H4 (cell line): ENCODE measurements at regions not wholly inside any gene's neighbourhood (a gene's known extent, or its start where the extent isn't known, plus 50 kb on each side); places are given as distances from the start of the nearest gene placed in this dataset.
A peak's percentile ranks its signal among the peaks of the same experiment; 100 is the strongest.

Experiments
- DNase-seq: peaks from one replicate; pipeline ENCODE4 v3.0.0-alpha.2; 2015; ENCODE audit warnings: low spot score

- no peak for DNase-seq
These were observed 73.4 kb upstream of the BOD1 start for GRCh38 chr5:173689737-173690360.

- DNase-seq = no peak
These were observed 75.5 kb upstream of the BOD1 start for GRCh38 chr5:173691931-173692330.

GRCh38 chr5:173693670-173694069, 77.2 kb upstream of the BOD1 start:
- no peak for DNase-seq

- no peak for DNase-seq
These were observed 79.8 kb upstream of the BOD1 start for GRCh38 chr5:173696216-173696615.

GRCh38 chr5:173697931-173698579, 81.6 kb upstream of the BOD1 start:
- DNase-seq = no peak

- DNase-seq = no peak
These were observed 83.5 kb upstream of the BOD1 start for GRCh38 chr5:173699966-173700365.

- DNase-seq = no peak
These were observed 87.0 kb upstream of the BOD1 start for GRCh38 chr5:173703466-173703865.

- DNase-seq = no peak
These were observed 88.4 kb upstream of the BOD1 start for GRCh38 chr5:173704615-173705511.

GRCh38 chr5:173705512-173706044, 89.1 kb upstream of the BOD1 start:
- DNase-seq = no peak

GRCh38 chr5:173706700-173707099, 90.2 kb upstream of the BOD1 start:
- no peak for DNase-seq

- peak; percentile 13 for DNase-seq
These were observed 90.9 kb upstream of the BOD1 start for GRCh38 chr5:173707392-173707791.

GRCh38 chr5:173709145-173709544, 92.7 kb upstream of the BOD1 start:
- no peak for DNase-seq

GRCh38 chr5:173709761-173710160, 93.3 kb upstream of the BOD1 start:
- DNase-seq = no peak

GRCh38 chr5:173710528-173710927, 94.1 kb upstream of the BOD1 start:
- DNase-seq = no peak

- no peak for DNase-seq
These were observed 95.0 kb upstream of the BOD1 start for GRCh38 chr5:173711466-173711865.

- DNase-seq = no peak
These were observed 96.2 kb upstream of the BOD1 start for GRCh38 chr5:173712609-173713175.

- peak; percentile 31 for DNase-seq
These were observed 98.3 kb upstream of the BOD1 start for GRCh38 chr5:173714551-173715428.

- no peak for DNase-seq
These were observed 99.2 kb upstream of the BOD1 start for GRCh38 chr5:173715607-173716006.

- DNase-seq = no peak
These were observed 99.7 kb upstream of the BOD1 start for GRCh38 chr5:173716058-173716682.

GRCh38 chr5:173717959-173718358, 101.5 kb upstream of the BOD1 start:
- DNase-seq = no peak

- DNase-seq = no peak
These were observed 102.0 kb upstream of the BOD1 start for GRCh38 chr5:173718469-173718868.
